Caco-2 (cell line): ENCODE measurements at regions not wholly inside any gene's neighbourhood (a gene's known extent, or its start where the extent isn't known, plus 50 kb on each side); places are given as distances from the start of the nearest gene placed in this dataset.
"Not testable (repeated sequence)": the region's sequence is repeated elsewhere in the genome, so short reads cannot be mapped to it uniquely, and the experiment has no call there.

ENCODE experiments used
- BruUV-seq: library from RNA; stranded (reverse); fragments of 400-500 nt; replicated peaks from 2 replicates; lab custom pipeline; 2021; lab: Mats Ljungman, UMichigan
- CTCF ChIA-PET: fragments of 300-600 bp; sonication (Branson Sonifier 250); formaldehyde crosslinking; loops from one replicate; lab custom pipeline; 2022; ENCODE audit warnings: antibody characterized with exemption; lab: Charles Lee
- POLR2A ChIA-PET: fragments of 300-600 bp; sonication (Branson Sonifier 250); formaldehyde crosslinking; loops from one replicate; lab custom pipeline; 2022; ENCODE audit warnings: antibody characterized with exemption; lab: Charles Lee
- DNase-seq, 2 experiments: peaks; one replicate each; pipeline versions ENCODE4 v3.0.0 to v3.0.0-alpha.2; 2020 to 2022
- H3K27me3 ChIP-seq: replicated peaks from 2 replicates; pipeline ENCODE4 v1.6.0; 2011; ENCODE audit warnings: low read length; ENCODE audit not compliant: control insufficient read depth, insufficient read depth
- H3K36me3 ChIP-seq: 2 replicates; pipeline ENCODE4 v1.5.1; 2011; ENCODE audit warnings: low read length; ENCODE audit not compliant: control insufficient read depth, insufficient read depth
- H3K4me1 ChIP-seq: fragments of 250-450 bp; sonication (Bioruptor Pico); 2 replicates; pipeline ENCODE4 v1.5.1; 2020; ENCODE audit warnings: mild to moderate bottlenecking
- H3K4me3 ChIP-seq: 2 replicates; pipeline ENCODE4 v1.5.1; 2011; ENCODE audit warnings: low read depth, mild to moderate bottlenecking, control low read depth, low read length
- H3K9me3 ChIP-seq: fragments of 250-450 bp; sonication (Bioruptor Pico); 2 replicates; pipeline ENCODE4 v1.5.1; 2020; ENCODE audit warnings: mild to moderate bottlenecking, moderate library complexity
- H3K27ac Mint-ChIP-seq: one replicate; pipeline ENCODE4 v1.8.0; 2022; ENCODE audit warnings: mixed read lengths; ENCODE audit not compliant: unreplicated experiment
- H3K27me3 Mint-ChIP-seq: one replicate; pipeline ENCODE4 v1.8.0; 2022; ENCODE audit warnings: mixed read lengths; ENCODE audit not compliant: insufficient read depth, unreplicated experiment
- H3K36me3 Mint-ChIP-seq: one replicate; pipeline ENCODE4 v1.8.0; 2022; ENCODE audit warnings: mild to moderate bottlenecking, mixed read lengths; ENCODE audit not compliant: insufficient read depth, unreplicated experiment
- H3K4me1 Mint-ChIP-seq: one replicate; pipeline ENCODE4 v1.8.0; 2022; ENCODE audit warnings: low read depth, mixed read lengths; ENCODE audit not compliant: unreplicated experiment
- H3K4me3 Mint-ChIP-seq: one replicate; pipeline ENCODE4 v1.8.0; 2022; ENCODE audit warnings: mild to moderate bottlenecking, moderate library complexity, mixed read lengths; ENCODE audit not compliant: unreplicated experiment
- H3K9me3 Mint-ChIP-seq: one replicate; pipeline ENCODE4 v1.8.0; 2022; ENCODE audit warnings: mixed read lengths; ENCODE audit not compliant: unreplicated experiment
- CTCF ChIP-seq, 2 experiments: fragments of 200-600 bp in 1 of 2; IDR thresholded peaks; 1 replicate in 1 of 2; 2 replicates in 1 of 2; pipeline versions ENCODE4 v1.5.1 to v1.8.0; 2011 to 2022; ENCODE audit warnings: antibody characterized with exemption in 1 of 2, control low read depth in 1 of 2, inconsistent platforms in 1 of 2, low read depth in 1 of 2, low read length in 1 of 2, mild to moderate bottlenecking in 1 of 2, moderate library complexity in 1 of 2; ENCODE audit not compliant: insufficient read depth in 1 of 2, severe bottlenecking in 1 of 2, unreplicated experiment in 1 of 2
- intact Hi-C: fragments of 100-400 bp; cut with micrococcal nuclease; formaldehyde crosslinking; loops from one replicate; pipeline ENCODE4 v1.10.0; 2022; ENCODE audit not compliant: unreplicated experiment

DNA sequence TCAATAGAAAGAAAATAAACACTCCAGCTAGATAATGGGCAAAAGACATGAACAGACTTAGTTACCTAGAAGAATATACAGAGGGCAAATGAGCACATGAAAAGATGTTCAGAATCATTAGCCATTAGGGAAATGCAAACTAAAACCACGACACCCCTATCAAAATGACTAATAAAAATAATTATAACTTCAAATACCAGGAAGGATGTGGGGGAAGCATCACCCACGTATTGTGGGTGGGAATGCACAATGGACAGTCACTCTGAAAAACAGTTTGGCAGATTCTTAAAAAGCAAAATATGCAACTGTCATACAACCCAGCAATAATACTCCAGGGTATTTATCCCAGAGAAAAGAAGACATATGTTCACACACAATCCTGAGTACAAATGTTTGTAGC lies 92.6 kb downstream of the DLL1 start:
- TF ChIP-seq CTCF (IDR thresholded peaks at IDR 0.05; ENCODE audit: insufficient read depth in 1 of 2, low read depth in 1 of 2, low read length in 1 of 2, severe bottlenecking in 1 of 2, unreplicated experiment in 1 of 2): no peak
- BruUV-seq: no TSS peak

GRCh38 chr6:170193326-170193821 lies 97.5 kb downstream of the DLL1 start:
- H3K9me3 ChIP-seq: peaks cover 18% of the 10 kb centered on the region
- peaks cover 7% of the 10 kb centered on the region for H3K27me3 Mint-ChIP-seq
- POLR2A ChIA-PET: no interaction called here
- H3K36me3 Mint-ChIP-seq: no peaks in the 10 kb centered on the region
- TF ChIP-seq CTCF (IDR thresholded peaks at IDR 0.05; ENCODE audit: insufficient read depth in 1 of 2, low read depth in 1 of 2, low read length in 1 of 2, severe bottlenecking in 1 of 2, unreplicated experiment in 1 of 2): no peak
- intact Hi-C loops: no loop called here
- H3K4me1 Mint-ChIP-seq: no peaks in the 10 kb centered on the region
- no peaks in the 10 kb centered on the region for H3K27me3 ChIP-seq
- no peak overlapping the region for H3K4me3 Mint-ChIP-seq
- H3K36me3 ChIP-seq: no peaks in the 10 kb centered on the region
- DNase-seq: no peak
- no TSS peak for BruUV-seq
- no peak overlapping the region for H3K27ac Mint-ChIP-seq
- H3K9me3 Mint-ChIP-seq: peaks cover 30% of the 10 kb centered on the region
- no peaks in the 10 kb centered on the region for H3K4me1 ChIP-seq
- CTCF ChIA-PET: no interaction called here
- no peak overlapping the region for H3K4me3 ChIP-seq

More for the DNA sequence above, 92.6 kb downstream of the DLL1 start:
- POLR2A ChIA-PET: no interaction called here
- Histone ChIP-seq H3K27me3 (no peaks in the 10 kb centered on the region), H3K4me1 (no peaks in the 10 kb centered on the region), H3K4me3 (no peak overlapping the region), H3K9me3 (peaks cover 18% of the 10 kb centered on the region), H3K36me3 (no peaks in the 10 kb centered on the region)
- no peaks in the 10 kb centered on the region for H3K4me1 Mint-ChIP-seq
- CTCF ChIA-PET: no interaction called here
- no peaks in the 10 kb centered on the region for H3K36me3 Mint-ChIP-seq
- H3K27me3 Mint-ChIP-seq: peaks cover 17% of the 10 kb centered on the region
- DNase-seq: no peak
- intact Hi-C loops: no loop called here
- no peak overlapping the region for H3K27ac Mint-ChIP-seq
- no peak overlapping the region for H3K4me3 Mint-ChIP-seq
- peaks cover 36% of the 10 kb centered on the region for H3K9me3 Mint-ChIP-seq

- Mint-ChIP-seq H3K36me3 (no peaks in the 10 kb centered on the region), H3K9me3 (peaks cover 30% of the 10 kb centered on the region), H3K4me3 (no peak overlapping the region), H3K27me3 (peaks cover 7% of the 10 kb centered on the region), H3K4me1 (no peaks in the 10 kb centered on the region), H3K27ac (no peak overlapping the region)
- no peak for DNase-seq
- intact Hi-C loops: no loop called here
- Histone ChIP-seq H3K4me3 (no peak overlapping the region), H3K27me3 (no peaks in the 10 kb centered on the region), H3K9me3 (peaks cover 18% of the 10 kb centered on the region), H3K4me1 (no peaks in the 10 kb centered on the region), H3K36me3 (no peaks in the 10 kb centered on the region)
- CTCF ChIA-PET: no interaction called here
- BruUV-seq: no TSS peak
- POLR2A ChIA-PET: no interaction called here
- TF ChIP-seq CTCF (IDR thresholded peaks at IDR 0.05; ENCODE audit: insufficient read depth in 1 of 2, low read depth in 1 of 2, low read length in 1 of 2, severe bottlenecking in 1 of 2, unreplicated experiment in 1 of 2): no peak
Measured at GRCh38 chr6:170192905-170193304, 98.0 kb downstream of the DLL1 start.

DNA sequence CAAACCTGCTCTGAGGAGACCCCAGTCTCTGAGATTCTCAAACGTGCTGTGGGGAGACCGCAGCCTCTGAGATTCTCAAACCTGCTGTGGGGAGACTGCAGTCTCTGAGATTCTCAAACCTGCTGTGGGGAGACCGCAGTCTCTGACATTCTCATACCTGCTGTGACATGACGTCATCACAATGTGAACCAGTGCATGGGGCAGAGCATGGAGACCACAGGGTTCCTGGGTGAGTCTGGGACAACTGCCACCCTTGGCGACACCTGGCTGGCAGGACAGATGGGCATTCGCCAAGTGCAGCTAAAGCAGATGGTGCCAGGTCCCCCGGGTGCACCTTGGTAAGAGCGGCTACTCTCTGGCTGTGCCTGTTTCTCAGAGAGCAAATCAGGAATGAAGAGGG lies 98.8 kb downstream of the DLL1 start:
- H3K27me3 Mint-ChIP-seq, H3K4me3 Mint-ChIP-seq, H3K36me3 Mint-ChIP-seq, H3K27me3 ChIP-seq, BruUV-seq, H3K4me3 ChIP-seq, intact Hi-C loops, H3K36me3 ChIP-seq, H3K4me1 ChIP-seq, H3K4me1 Mint-ChIP-seq, H3K27ac Mint-ChIP-seq, POLR2A ChIA-PET, CTCF ChIA-PET, DNase-seq: not testable (repeated sequence)
- peaks cover 18% of the 10 kb centered on the region for H3K9me3 ChIP-seq
- peaks cover 30% of the 10 kb centered on the region for H3K9me3 Mint-ChIP-seq
